B cell (primary cell): ENCODE measurements at regions not wholly inside any gene's neighbourhood (a gene's known extent, or its start where the extent isn't known, plus 50 kb on each side); places are given as distances from the start of the nearest gene placed in this dataset.

Experiments used
- ATAC-seq: fragments of 200-7000 bp; cut with Tn5 transposase; one replicate; pipeline ENCODE4 v1.10.0; 2021; ENCODE audit warnings: low read depth, mild to moderate bottlenecking, moderate number of reproducible peaks, moderate library complexity
- CTCF ChIA-PET: fragments of 350-600 bp; sonication (Branson Sonifier 250); formaldehyde crosslinking; loops from one replicate; lab custom pipeline; 2021; ENCODE audit warnings: antibody characterized with exemption, inconsistent platforms; lab: Charles Lee
- POLR2A ChIA-PET: fragments of 350-600 bp; sonication (Branson Sonifier 250); formaldehyde crosslinking; loops from one replicate; lab custom pipeline; 2021; ENCODE audit warnings: antibody characterized with exemption; lab: Charles Lee
- DNase-seq: peaks from one replicate; pipeline ENCODE4 v3.0.0; 2013
- H2AFZ ChIP-seq: 2 replicates; pipeline ENCODE4 v1.6.1; 2012; ENCODE audit warnings: mild to moderate bottlenecking, low read depth, low read length; ENCODE audit not compliant: insufficient read depth, poor library complexity, severe bottlenecking
- H3K27ac ChIP-seq, 2 donors: 1 replicate in 1 of 2; 2 replicates in 1 of 2; pipeline ENCODE4 v1.5.1; 2012 to 2013; ENCODE audit warnings: low read length in 2 of 2, mild to moderate bottlenecking in 2 of 2, moderate library complexity in 1 of 2
- H3K27me3 ChIP-seq, 4 experiments: fragments of 200-600 bp in 1 of 4; sonication (generic) in 1 of 4; replicated peaks in 1 of 4; 1 replicate in 2 of 4; 2 replicates in 2 of 4; pipeline versions ENCODE4 v1.6.1 to v1.7.0; 2013 to 2016; ENCODE audit warnings: low read length in 3 of 4, mild to moderate bottlenecking in 2 of 4, mixed read lengths in 1 of 4, moderate library complexity in 1 of 4; ENCODE audit not compliant: insufficient read depth in 4 of 4, control insufficient read depth in 3 of 4; ENCODE audit errors: control extremely low read depth in 1 of 4
- H3K36me3 ChIP-seq, 2 experiments: replicated peaks in 1 of 2; 1 replicate in 1 of 2; 2 replicates in 1 of 2; pipeline versions ENCODE4 v1.6.1 to v1.7.1; 2013; ENCODE audit warnings: low read length in 1 of 2; ENCODE audit not compliant: insufficient read depth in 2 of 2, control insufficient read depth in 1 of 2; ENCODE audit errors: control extremely low read depth in 1 of 2, extremely low read depth in 1 of 2
- H3K4me1 ChIP-seq, 2 donors: fragments of 200-600 bp in 1 of 2; sonication (generic) in 1 of 2; 1 replicate in 1 of 2; 2 replicates in 1 of 2; pipeline versions ENCODE4 v1.5.1 to v1.6.1; 2013 to 2017; ENCODE audit warnings: low read length in 2 of 2; ENCODE audit not compliant: control insufficient read depth in 2 of 2, insufficient read depth in 2 of 2
- H3K4me2 ChIP-seq: replicated peaks from 2 replicates; pipeline ENCODE3; 2012; ENCODE audit warnings: mild to moderate bottlenecking, low read depth, low read length; ENCODE audit not compliant: poor library complexity, severe bottlenecking
- H3K4me3 ChIP-seq, 5 experiments: fragments of 200-600 bp in 1 of 5; sonication (generic) in 1 of 5; 1 replicate in 3 of 5; 2 replicates in 2 of 5; pipeline versions ENCODE4 v1.5.1 to v1.7.0; 2011 to 2016; ENCODE audit warnings: low read length in 4 of 5, mild to moderate bottlenecking in 4 of 5, low read depth in 2 of 5, control low read depth in 1 of 5, moderate library complexity in 1 of 5; ENCODE audit not compliant: insufficient read depth in 1 of 5; ENCODE audit errors: control extremely low read depth in 1 of 5, extremely low read depth in 1 of 5
- H3K79me2 ChIP-seq: fragments of 200-600 bp; sonication (generic); one replicate; pipeline ENCODE4 v1.6.0; 2016; ENCODE audit warnings: low read length; ENCODE audit not compliant: control insufficient read depth, insufficient read depth
- H3K9ac ChIP-seq: fragments of 200-600 bp; sonication (generic); 2 replicates; pipeline ENCODE4 v1.6.1; 2017; ENCODE audit warnings: mild to moderate bottlenecking, low read length, moderate library complexity
- H3K9me3 ChIP-seq, 3 donors: one replicate each; pipeline versions ENCODE4 v1.6.1 to v1.7.1; 2013; ENCODE audit warnings: low read length in 2 of 3; ENCODE audit not compliant: control insufficient read depth in 2 of 3, insufficient read depth in 1 of 3; ENCODE audit errors: control extremely low read depth in 1 of 3
- H4K20me1 ChIP-seq: 2 replicates; pipeline ENCODE4 v1.6.0; 2012; ENCODE audit warnings: mild to moderate bottlenecking, low read length; ENCODE audit not compliant: insufficient read depth, control insufficient read depth, poor library complexity, severe bottlenecking
- H3K27ac Mint-ChIP-seq: one replicate; pipeline ENCODE4 v1.8.0; 2021; ENCODE audit warnings: mixed read lengths
- H3K27me3 Mint-ChIP-seq: one replicate; pipeline ENCODE4 v1.8.0; 2021; ENCODE audit warnings: mixed read lengths
- H3K4me1 Mint-ChIP-seq: one replicate; pipeline ENCODE4 v1.8.0; 2021; ENCODE audit warnings: mixed read lengths
- H3K4me3 Mint-ChIP-seq: one replicate; pipeline ENCODE4 v1.8.0; 2021; ENCODE audit warnings: mixed read lengths
- H3K9me3 Mint-ChIP-seq: one replicate; pipeline ENCODE4 v1.8.0; 2022; ENCODE audit warnings: mixed read lengths; ENCODE audit not compliant: insufficient read depth
- EZH2 ChIP-seq: IDR thresholded peaks from 2 replicates; pipeline ENCODE4 v1.6.1; 2012; ENCODE audit warnings: borderline replicate concordance, low read depth, mild to moderate bottlenecking, moderate library complexity, low read length; ENCODE audit not compliant: insufficient read depth, poor library complexity, severe bottlenecking
- WGBS: methylation state at CpG from one replicate; pipeline ENCODE4 v1.1.5; 2013; ENCODE audit warnings: missing lambda C conversion rate; ENCODE audit not compliant: insufficient coverage; 5-methylcytosine and 5-hydroxymethylcytosine counted together
- intact Hi-C: fragments of 100-400 bp; cut with micrococcal nuclease; formaldehyde crosslinking; loops from one replicate; pipeline ENCODE4 v1.10.0; 2022
- TF ChIP-seq, protein P1 (sequence below): fragments of 200-600 bp; IDR thresholded peaks from one replicate; pipeline ENCODE4 v1.8.0; 2022; ENCODE audit warnings: antibody characterized with exemption, mild to moderate bottlenecking

DNA sequence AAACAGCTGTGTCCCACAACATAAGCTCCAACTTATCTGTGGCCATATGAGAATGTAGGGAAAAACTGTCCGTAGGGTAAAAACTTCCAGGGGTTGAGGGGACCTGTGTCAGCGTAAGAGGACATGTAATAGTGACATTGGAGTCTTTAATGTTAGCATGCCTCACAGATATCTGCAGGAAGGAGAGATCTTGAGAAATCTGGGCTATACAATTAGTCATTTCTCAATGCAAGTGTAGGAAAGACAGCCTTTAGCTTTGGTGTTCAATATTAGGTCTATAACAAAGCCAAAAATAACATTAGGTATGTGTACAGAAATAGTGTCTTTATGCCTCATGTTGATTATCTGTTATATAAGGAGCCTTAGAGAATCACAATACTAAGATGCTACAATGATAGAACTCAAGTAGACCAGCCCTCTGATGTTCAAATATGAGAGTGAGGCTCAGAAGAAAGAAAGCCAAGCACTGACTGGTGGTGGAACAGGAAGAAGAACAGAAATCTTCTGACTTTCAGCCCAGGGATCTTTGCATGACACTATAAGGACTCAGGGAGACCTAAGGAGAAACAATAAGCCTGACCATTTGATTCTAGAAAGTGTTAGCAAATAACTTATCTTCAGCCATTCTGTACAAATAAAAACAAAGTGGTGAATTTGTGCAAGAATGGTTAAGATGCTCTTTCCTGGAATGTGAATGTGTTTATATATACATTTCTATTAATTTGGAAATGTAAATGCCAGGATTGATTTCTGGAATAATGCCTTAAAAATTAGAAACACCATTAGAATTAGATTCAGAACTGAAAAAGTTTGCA, 152.6 kb downstream of the ZC3H11B start:
- Histone ChIP-seq H3K4me3 (no peak overlapping the region), H3K9me3 (peaks cover 0 to 2% (median 0%) of the 10 kb centered on the region in 3 donors), H3K9ac (no peak overlapping the region), H2AFZ (peak overlapping the region; percentile 13), H3K79me2 (no peaks in the 10 kb centered on the region), H3K36me3 (no peaks in the 10 kb centered on the region), H3K4me2 (peak overlapping the region; percentile 18), H3K27me3 (no peaks in the 10 kb centered on the region), H3K4me1 (peaks cover 11 to 20% of the 10 kb centered on the region in 2 donors), H3K27ac (no peak overlapping the region), H4K20me1 (no peaks in the 10 kb centered on the region)
- CTCF ChIA-PET = no interaction called here
- Mint-ChIP-seq H3K27me3 (no peaks in the 10 kb centered on the region), H3K4me1 (peaks cover 36% of the 10 kb centered on the region), H3K4me3 (peak overlapping the region; percentile 5), H3K9me3 (no peaks in the 10 kb centered on the region), H3K27ac (peak overlapping the region; percentile 54)
- WGBS = 94% methylated on average over 2 of the region's 2 CpGs
- intact Hi-C loops = no loop called here
- ATAC-seq = no peak
- no peak for TF ChIP-seq EZH2
- TF ChIP-seq, protein P1, sequence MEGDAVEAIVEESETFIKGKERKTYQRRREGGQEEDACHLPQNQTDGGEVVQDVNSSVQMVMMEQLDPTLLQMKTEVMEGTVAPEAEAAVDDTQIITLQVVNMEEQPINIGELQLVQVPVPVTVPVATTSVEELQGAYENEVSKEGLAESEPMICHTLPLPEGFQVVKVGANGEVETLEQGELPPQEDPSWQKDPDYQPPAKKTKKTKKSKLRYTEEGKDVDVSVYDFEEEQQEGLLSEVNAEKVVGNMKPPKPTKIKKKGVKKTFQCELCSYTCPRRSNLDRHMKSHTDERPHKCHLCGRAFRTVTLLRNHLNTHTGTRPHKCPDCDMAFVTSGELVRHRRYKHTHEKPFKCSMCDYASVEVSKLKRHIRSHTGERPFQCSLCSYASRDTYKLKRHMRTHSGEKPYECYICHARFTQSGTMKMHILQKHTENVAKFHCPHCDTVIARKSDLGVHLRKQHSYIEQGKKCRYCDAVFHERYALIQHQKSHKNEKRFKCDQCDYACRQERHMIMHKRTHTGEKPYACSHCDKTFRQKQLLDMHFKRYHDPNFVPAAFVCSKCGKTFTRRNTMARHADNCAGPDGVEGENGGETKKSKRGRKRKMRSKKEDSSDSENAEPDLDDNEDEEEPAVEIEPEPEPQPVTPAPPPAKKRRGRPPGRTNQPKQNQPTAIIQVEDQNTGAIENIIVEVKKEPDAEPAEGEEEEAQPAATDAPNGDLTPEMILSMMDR = no peak
- no peak for DNase-seq
- POLR2A ChIA-PET = no interaction called here

DNA sequence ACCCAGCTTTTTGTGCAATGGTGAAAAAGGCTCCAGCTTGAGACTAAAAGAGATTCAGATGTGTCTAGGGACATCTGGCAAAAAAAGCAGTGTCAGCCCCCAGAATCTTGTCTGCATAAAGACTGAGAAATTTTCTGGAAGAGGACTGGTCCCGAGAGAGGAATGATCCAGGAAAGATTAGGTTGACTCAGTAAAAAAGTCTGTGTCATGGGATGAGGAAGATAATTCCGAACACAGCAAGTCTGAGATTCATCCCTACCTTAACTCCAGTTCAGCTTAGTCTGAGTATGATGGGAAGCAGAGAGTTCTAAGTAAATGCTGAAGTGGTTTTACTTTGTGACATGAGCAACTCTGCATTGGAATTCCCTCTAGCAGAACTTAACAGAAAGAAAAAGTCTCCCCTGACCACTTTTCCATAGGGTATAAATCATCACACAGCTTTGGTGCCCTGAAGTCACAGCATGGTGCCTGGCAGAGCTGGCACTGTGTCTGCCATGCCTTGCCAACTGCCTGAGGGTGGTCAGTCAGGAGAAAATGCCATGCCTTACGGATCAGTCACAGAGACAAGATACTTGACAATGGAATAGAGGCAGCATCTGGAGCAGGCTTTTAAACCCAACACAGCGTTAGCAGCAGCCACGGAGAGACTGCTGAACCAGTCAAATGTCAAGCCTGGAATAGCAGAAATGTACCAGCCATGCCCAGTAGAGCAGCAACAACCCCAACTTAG, 153.4 kb downstream of the ZC3H11B start:
- H3K79me2 ChIP-seq = no peaks in the 10 kb centered on the region
- H3K9me3 ChIP-seq = peaks cover 0 to 2% (median 0%) of the 10 kb centered on the region in 3 donors
- no peak overlapping the region for H3K4me3 Mint-ChIP-seq
- intact Hi-C loops = no loop called here
- peaks cover 0 to 2% (median 0%) of the 10 kb centered on the region in 4 experiments for H3K27me3 ChIP-seq
- H4K20me1 ChIP-seq = no peaks in the 10 kb centered on the region
- H3K9me3 Mint-ChIP-seq = no peaks in the 10 kb centered on the region
- no peak overlapping the region for H3K27ac Mint-ChIP-seq
- ATAC-seq (no peak), DNase-seq (no peak)
- H3K4me1 ChIP-seq = peaks cover 11 to 20% of the 10 kb centered on the region in 2 donors
- peaks cover 3% of the 10 kb centered on the region for H3K27me3 Mint-ChIP-seq
- ChIA-PET POLR2A (no interaction called here), CTCF (no interaction called here)
- no peaks in the 10 kb centered on the region for H3K36me3 ChIP-seq
- no peak overlapping the region for H3K9ac ChIP-seq
- peaks cover 36% of the 10 kb centered on the region for H3K4me1 Mint-ChIP-seq
- H3K4me2 ChIP-seq = no peak overlapping the region
- no peak overlapping the region for H3K4me3 ChIP-seq
- no peak overlapping the region for H3K27ac ChIP-seq
- WGBS = 86% methylated on average over 4 of the region's 5 CpGs
- no peak overlapping the region for H2AFZ ChIP-seq
- TF ChIP-seq, protein P1 = no peak
- TF ChIP-seq EZH2 = no peak
